SK-MEL-5 (cell line): ENCODE measurements at regions not wholly inside any gene's neighbourhood (a gene's known extent, or its start where the extent isn't known, plus 50 kb on each side); places are given as distances from the start of the nearest gene placed in this dataset.

Experiments
- DNase-seq: peaks from one replicate; pipeline ENCODE4 v3.0.0-alpha.2; 2016; ENCODE audit warnings: low read depth, low spot score
- in situ Hi-C: cut with HindIII; loops from 2 replicates; pipeline ENCODE4 v1.10.0; 2016; ENCODE audit warnings: low sequenced_read_pairs, high pct_unique_total_duplicates, low pct_unique_long_range_greater_than_20kb

- in situ Hi-C loops: no loop called here
- no peak for DNase-seq
Observed at GRCh38 chr4:135192751-135193535, 991.4 kb upstream of the PABPC4L start.

GRCh38 chr4:135191596-135191995, 990.0 kb upstream of the PABPC4L start:
- no peak for DNase-seq
- in situ Hi-C loops: no loop called here

GRCh38 chr4:135186002-135186401, 984.4 kb upstream of the PABPC4L start:
- no peak for DNase-seq
- in situ Hi-C loops: no loop called here

- in situ Hi-C loops: no loop called here
- no peak for DNase-seq
Observed at GRCh38 chr4:135185256-135185655, 983.7 kb upstream of the PABPC4L start.

- in situ Hi-C loops: no loop called here
- DNase-seq: no peak
Observed at GRCh38 chr4:135184715-135185114, 983.1 kb upstream of the PABPC4L start.

- no peak for DNase-seq
- in situ Hi-C loops: no loop called here
Observed at GRCh38 chr4:135177321-135177720, 975.7 kb upstream of the PABPC4L start.

- in situ Hi-C loops: no loop called here
- DNase-seq: no peak
Observed at GRCh38 chr4:135166661-135167060, 965.1 kb upstream of the PABPC4L start.

GRCh38 chr4:135164601-135165000, 963.0 kb upstream of the PABPC4L start:
- no peak for DNase-seq
- in situ Hi-C loops: no loop called here

GRCh38 chr4:135144498-135144897, 942.9 kb upstream of the PABPC4L start:
- DNase-seq: no peak
- in situ Hi-C loops: no loop called here

- in situ Hi-C loops: no loop called here
- no peak for DNase-seq
Observed at GRCh38 chr4:135124196-135124595, 922.6 kb upstream of the PABPC4L start.

- in situ Hi-C loops: no loop called here
- no peak for DNase-seq
Observed at GRCh38 chr4:135123632-135124031, 922.0 kb upstream of the PABPC4L start.

GRCh38 chr4:135122457-135122856, 920.9 kb upstream of the PABPC4L start:
- DNase-seq: no peak
- in situ Hi-C loops: no loop called here

- in situ Hi-C loops: no loop called here
- no peak for DNase-seq
Observed at GRCh38 chr4:135120195-135120594, 918.6 kb upstream of the PABPC4L start.

- no peak for DNase-seq
- in situ Hi-C loops: no loop called here
Observed at GRCh38 chr4:135114079-135114478, 912.5 kb upstream of the PABPC4L start.

GRCh38 chr4:135098061-135098460, 896.5 kb upstream of the PABPC4L start:
- in situ Hi-C loops: no loop called here
- DNase-seq: no peak

- in situ Hi-C loops: no loop called here
- DNase-seq: no peak
Observed at GRCh38 chr4:135073389-135073788, 871.8 kb upstream of the PABPC4L start.

- in situ Hi-C loops: no loop called here
- DNase-seq: no peak
Observed at GRCh38 chr4:135072553-135072952, 871.0 kb upstream of the PABPC4L start.

- no peak for DNase-seq
Observed at GRCh38 chr4:135065366-135065765, 863.8 kb upstream of the PABPC4L start.

GRCh38 chr4:135050086-135050717, 848.6 kb upstream of the PABPC4L start:
- in situ Hi-C loops: no loop called here
- no peak for DNase-seq

More at GRCh38 chr4:135065366-135065765, 863.8 kb upstream of the PABPC4L start:
- in situ Hi-C loops: no loop called here
